AG04449 (cell line): ENCODE measurements at regions not wholly inside any gene's neighbourhood (a gene's known extent, or its start where the extent isn't known, plus 50 kb on each side); places are given as distances from the start of the nearest gene placed in this dataset.
"Not testable (repeated sequence)": the region's sequence is repeated elsewhere in the genome, so short reads cannot be mapped to it uniquely, and the experiment has no call there.

Experiments
- CTCF ChIA-PET: fragments of 350-600 bp; formaldehyde crosslinking; extraction: SDS; loops from one replicate; lab custom pipeline; 2021; ENCODE audit warnings: antibody characterized with exemption; lab: Yijun Ruan, JAX
- POLR2A ChIA-PET: fragments of 400-600, 350-600 bp; formaldehyde crosslinking; extraction: SDS; loops from one replicate; lab custom pipeline; 2020; ENCODE audit warnings: antibody characterized with exemption, inconsistent platforms; lab: Yijun Ruan, JAX
- DNase-seq: peaks from one replicate; pipeline ENCODE4 v3.0.0-alpha.2; 2010; ENCODE audit warnings: low read depth, low spot score
- H3K4me3 ChIP-seq: 2 replicates; pipeline ENCODE4 v1.5.1; 2011; ENCODE audit warnings: low read depth, mild to moderate bottlenecking, control low read depth, low read length
- CTCF ChIP-seq: IDR thresholded peaks from one replicate; pipeline ENCODE4 v1.5.1; 2011; ENCODE audit warnings: mild to moderate bottlenecking, moderate library complexity, low read length, control low read depth, inconsistent platforms; ENCODE audit not compliant: insufficient read depth; ENCODE audit errors: missing control alignments

- no peak for DNase-seq
- ChIA-PET POLR2A (no interaction called here), CTCF (no interaction called here)
- H3K4me3 ChIP-seq: no peak overlapping the region
- no peak for TF ChIP-seq CTCF
Observed at GRCh38 chrY:12490558-12491209, 210.3 kb upstream of the USP9Y start.

GRCh38 chrY:12492218-12492617, 208.8 kb upstream of the USP9Y start:
- H3K4me3 ChIP-seq: no peak overlapping the region
- no peak for DNase-seq
- POLR2A ChIA-PET: no interaction called here
- TF ChIP-seq CTCF: no peak
- CTCF ChIA-PET: no interaction called here

- TF ChIP-seq CTCF: no peak
- H3K4me3 ChIP-seq: no peak overlapping the region
- ChIA-PET CTCF (no interaction called here), POLR2A (no interaction called here)
- DNase-seq: no peak
Observed at GRCh38 chrY:12496007-12496406, 205.0 kb upstream of the USP9Y start.

GRCh38 chrY:12500096-12500495, 200.9 kb upstream of the USP9Y start:
- CTCF ChIA-PET: no interaction called here
- no peak for TF ChIP-seq CTCF

GRCh38 chrY:12504028-12504427, 197.0 kb upstream of the USP9Y start:
- CTCF ChIA-PET, H3K4me3 ChIP-seq, POLR2A ChIA-PET, DNase-seq: not testable (repeated sequence)

More at GRCh38 chrY:12500096-12500495, 200.9 kb upstream of the USP9Y start:
- H3K4me3 ChIP-seq: no peak overlapping the region
- POLR2A ChIA-PET: no interaction called here
- DNase-seq: no peak

- no peak for TF ChIP-seq CTCF
- POLR2A ChIA-PET: no interaction called here
- no peak for DNase-seq
- CTCF ChIA-PET: no interaction called here
- no peak overlapping the region for H3K4me3 ChIP-seq
Observed at GRCh38 chrY:12517338-12517737, 183.7 kb upstream of the USP9Y start.

- no peak for TF ChIP-seq CTCF
- ChIA-PET POLR2A (no interaction called here), CTCF (interaction anchor here (0.8 kb wide), 1 partner anchor 8 kb away, joined by 3 read pairs; no protein-coding TSS in a partner anchor)
- DNase-seq: no peak
- no peak overlapping the region for H3K4me3 ChIP-seq
Observed at GRCh38 chrY:12525206-12525605, 175.8 kb upstream of the USP9Y start.
